HG02840 (cell line): ENCODE measurements at regions not wholly inside any gene's neighbourhood (a gene's known extent, or its start where the extent isn't known, plus 50 kb on each side); places are given as distances from the start of the nearest gene placed in this dataset.

Experiments
- ATAC-seq: cut with Tn5 transposase; IDR thresholded peaks from one replicate; pipeline ENCODE4 v1.9.1; 2021; ENCODE audit warnings: mild to moderate bottlenecking, moderate library complexity, moderate number of reproducible peaks; ENCODE audit not compliant: unreplicated experiment, low FRiP score

DNA sequence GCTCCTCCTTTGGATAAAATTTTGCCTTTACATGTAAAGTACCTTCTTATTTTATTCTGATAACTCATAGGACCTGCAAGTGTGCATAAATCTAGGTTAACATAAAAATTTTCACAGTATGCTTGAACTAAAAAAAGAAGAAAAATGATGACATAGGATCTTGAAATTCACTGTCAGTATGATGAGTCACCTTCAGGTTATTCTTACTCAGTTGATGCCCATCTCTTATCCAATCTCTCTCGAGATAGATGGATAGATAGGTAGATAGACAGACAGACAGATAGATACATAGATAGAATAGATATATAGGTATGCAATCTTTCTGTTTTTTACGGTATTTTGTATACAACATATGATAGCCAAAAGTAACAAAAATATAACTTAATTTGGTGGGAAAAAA lies 485.5 kb downstream of the NAF1 start:
- no peak for ATAC-seq

DNA sequence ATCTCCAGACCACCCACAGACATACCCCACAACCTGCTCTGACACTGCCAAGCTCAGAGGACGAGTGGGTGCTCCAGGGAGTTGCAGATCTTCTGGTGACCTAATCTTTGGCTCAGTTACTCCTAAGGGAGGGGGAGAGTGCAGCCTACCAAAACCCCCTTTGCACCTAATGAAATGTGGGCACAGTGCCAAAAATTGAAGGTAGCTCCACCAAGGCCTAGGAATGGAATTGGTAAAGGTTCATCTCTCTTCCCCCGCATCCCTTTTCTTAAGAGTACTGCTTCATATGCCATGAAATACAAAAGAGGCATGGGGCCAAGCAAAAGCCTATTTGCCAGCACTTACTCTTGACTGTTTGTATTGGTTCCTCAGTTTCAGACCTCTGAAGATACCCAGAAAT lies 491.0 kb downstream of the NAF1 start:
- no peak for ATAC-seq

DNA sequence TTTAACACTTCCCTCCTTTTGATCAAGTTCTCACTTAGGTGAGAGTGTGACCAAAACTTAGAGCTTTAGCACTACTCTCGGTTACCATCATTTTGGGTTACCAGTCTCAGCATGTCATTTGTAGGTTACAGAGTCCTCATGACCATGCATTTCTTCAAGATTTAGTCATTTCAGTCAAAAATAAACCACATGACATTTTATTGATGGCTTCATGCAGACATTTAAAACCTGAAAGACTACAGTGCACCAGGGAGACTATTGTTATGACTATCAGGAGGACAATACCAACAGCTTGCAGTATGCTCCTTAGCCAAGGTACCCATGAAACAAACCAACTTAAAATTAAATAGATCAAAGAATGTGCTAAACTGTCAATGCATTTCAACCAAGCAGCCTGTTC lies 498.1 kb upstream of the FSTL5 start:
- ATAC-seq, result no peak

DNA sequence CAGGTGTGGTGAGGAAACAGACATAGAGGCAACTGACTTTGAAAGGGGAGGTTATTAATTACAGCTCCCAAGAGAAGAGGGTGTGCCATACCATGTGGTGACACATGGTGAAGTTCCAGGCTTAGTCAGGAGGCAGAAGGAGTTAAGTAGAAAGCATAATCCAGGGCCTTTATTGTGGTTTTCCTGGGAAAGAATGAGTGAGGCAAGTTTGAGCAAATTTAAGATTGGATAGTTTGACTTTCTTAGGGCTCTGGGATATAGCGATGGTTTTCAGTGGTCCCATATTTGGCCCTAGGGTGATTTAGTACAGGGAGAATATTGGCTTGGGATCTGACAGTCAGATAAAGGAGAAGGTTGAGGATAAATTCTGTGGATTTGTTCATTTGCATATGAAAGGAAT lies 495.9 kb upstream of the FSTL5 start:
- no peak for ATAC-seq

DNA sequence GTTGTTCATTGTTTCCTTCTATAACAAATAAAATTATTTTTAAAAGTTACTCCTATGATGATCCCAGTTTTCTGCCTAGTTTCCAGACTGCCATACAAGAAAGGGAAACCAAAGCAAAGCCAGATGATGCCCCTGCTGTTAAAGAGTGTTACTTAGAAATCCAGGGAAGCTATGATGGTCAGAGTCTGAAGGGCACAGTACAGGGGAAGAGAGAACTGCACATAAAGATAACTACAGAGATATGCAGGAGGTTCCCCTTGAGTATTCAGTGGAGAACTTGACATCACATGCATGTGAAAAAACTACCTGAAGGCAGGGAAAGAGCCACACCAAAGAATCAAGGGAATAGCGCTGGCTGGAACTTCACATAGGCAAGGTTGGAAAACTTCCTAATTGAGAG lies 494.2 kb upstream of the FSTL5 start:
- ATAC-seq, result no peak

DNA sequence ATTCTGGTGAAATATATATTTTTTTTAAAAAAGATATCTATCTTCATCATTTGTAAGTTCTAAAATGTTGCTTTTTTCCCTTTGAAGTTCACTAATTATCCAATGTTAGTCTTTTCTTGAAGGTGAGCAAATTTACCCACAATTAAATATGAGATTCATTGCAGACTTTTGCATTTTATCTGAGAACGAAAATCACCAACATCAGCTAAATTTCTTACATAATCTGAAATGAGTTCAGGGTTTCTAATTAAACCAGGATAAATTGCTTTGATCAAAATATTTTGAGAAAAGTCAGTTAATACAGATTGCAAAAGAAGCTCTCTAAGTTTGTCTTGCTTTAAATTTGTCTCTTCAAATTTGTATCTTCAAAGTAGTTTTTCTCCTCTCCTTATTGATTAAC lies 486.4 kb upstream of the FSTL5 start:
- no peak for ATAC-seq

DNA sequence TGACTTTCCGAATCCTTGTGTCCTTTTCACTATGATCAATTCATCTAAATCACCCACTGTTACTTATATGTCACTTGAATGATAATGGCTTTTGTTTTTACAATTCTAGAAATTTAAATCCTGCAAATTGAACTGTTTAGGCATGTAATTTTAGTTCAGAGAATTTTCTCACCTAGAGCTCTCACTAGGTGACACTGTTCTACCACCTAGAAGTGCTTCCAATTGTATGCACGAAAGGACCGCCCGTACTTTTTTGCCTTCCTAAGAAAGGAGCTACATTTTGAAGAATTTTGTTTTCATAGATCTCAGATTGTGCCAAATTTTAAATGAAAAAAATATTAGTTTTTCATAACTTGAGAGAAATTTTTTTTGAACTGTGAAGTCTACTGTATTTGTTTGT lies 481.6 kb upstream of the FSTL5 start:
- ATAC-seq, result no peak

DNA sequence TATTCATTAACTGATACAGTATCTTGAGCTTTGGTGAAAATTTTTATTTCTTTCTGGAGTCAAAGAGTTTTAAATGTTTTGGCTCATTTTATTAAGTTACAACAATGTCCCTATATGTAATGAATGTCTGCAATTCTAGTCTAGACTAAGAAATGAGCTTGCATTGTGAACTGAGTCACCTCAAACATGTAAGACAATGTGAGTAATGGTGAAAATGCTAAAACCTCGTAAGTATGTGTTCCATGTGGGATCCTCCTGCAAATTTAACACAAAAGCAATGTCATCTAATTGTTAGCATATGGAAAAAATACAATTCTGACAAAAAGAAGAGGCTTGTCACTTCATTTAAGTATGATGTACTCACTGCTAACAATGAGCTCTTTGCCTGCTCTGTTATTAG lies 480.5 kb upstream of the FSTL5 start:
- no peak for ATAC-seq

DNA sequence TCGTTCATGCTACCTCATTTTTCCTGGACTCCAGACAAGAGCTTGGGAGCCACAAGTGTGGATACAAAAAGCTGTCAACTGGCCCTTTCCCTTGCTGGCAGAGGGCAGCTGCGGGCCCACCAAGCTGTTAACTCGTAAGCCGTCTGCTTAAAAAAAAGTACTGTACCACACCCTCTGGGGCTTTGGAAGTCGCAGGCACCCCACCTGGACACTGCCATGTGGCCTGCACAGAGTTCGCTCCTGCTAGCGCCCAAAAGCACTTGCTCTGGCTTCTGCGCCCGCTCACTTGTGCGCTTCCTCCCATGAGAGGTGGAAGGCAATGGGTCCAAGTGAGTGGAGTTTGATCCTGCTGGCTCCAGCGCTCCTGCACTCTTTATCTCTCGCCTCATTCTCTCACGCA lies 476.4 kb upstream of the FSTL5 start:
- no peak for ATAC-seq

DNA sequence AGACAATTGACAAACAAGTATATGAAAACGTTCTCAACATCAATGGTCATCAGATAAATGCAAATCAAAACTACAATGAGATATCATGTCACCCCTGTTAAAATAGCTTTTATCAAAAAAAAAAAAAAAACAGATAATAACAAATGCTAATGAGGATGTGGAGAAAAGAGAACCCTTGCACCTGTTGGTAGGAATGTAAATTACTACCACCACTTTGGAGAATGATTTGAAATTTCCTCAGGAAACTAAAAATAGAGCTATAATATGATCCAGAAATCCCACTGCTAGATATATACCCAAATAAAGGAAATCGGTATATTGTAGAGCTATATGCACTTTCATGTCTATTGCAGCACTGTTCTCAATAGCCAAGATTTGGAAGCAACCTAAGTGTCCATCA lies 470.6 kb upstream of the FSTL5 start:
- no peak for ATAC-seq

DNA sequence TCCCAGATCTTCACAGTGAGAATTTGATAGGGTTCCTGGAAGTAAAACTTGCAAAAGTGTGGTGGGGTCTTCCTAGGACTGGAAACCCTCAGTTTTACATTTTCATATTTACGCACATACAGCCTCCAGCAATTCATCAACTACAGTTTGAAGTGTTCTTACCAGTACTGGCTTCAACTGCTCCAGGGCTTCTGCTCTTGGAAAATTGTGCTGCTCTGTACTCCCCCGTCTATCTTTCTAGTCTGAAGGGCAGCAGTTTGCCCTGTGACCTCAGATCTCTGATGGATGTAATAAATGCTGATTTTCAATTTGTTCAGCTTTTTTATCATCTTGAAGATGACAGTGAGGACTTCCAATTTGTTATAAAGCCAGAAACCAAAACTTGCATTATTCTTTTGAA lies 458.9 kb upstream of the FSTL5 start:
- ATAC-seq, result no peak

DNA sequence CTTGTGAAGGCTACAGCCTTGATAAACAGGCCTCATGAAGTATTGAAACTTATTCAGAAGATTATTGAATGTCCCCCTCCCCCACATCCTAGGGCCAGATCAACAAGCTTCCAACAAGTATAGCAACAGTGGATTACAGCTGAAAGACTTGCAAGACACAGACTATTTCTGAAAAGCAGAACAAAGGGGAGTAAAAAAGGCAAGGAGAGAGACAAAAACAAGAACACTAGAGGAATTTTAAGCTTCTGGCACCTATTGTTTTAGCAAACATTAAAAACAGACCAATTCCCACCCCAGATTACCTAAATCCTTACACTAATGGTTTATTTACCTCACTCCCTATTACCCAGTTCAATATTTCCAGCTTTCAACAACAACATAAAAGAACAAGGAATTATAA lies 446.3 kb upstream of the FSTL5 start:
- ATAC-seq, result no peak

DNA sequence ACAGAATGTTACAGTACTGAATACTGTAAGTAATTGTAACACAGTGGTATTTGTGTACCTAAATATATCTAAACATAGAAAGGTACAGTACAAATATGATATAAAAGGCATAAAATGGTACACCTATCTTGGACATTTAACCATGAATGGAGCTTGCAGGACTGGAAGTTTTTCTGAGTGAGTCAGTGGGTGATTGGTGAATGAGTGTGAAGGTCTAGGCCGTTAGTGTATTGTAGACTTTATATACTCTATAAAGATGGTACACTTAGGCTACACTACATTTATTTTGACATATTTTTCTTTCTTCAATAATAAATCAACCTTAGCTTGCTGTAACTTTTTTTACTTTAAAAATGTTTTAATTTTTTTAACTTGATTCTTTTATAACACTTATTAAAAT lies 422.5 kb upstream of the FSTL5 start:
- no peak for ATAC-seq

DNA sequence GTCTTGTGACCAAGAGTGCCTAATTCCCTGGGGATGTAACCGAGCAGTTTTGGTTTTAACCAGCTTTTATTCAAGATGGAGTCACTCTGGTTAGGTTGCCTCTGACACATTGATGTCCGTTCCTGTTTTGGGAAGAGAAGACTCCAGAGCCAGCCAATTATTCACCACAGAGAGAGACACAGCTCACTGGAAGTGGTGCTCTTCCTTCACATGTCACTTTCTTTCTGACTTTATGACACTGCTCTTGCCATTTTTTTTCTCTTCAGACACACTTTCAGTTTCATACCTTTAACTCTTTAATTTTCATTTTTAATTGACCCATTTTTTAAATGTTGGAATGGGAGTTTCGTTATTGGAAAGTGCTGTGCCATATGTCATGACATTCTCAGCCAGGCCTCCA lies 418.4 kb upstream of the FSTL5 start:
- no peak for ATAC-seq

DNA sequence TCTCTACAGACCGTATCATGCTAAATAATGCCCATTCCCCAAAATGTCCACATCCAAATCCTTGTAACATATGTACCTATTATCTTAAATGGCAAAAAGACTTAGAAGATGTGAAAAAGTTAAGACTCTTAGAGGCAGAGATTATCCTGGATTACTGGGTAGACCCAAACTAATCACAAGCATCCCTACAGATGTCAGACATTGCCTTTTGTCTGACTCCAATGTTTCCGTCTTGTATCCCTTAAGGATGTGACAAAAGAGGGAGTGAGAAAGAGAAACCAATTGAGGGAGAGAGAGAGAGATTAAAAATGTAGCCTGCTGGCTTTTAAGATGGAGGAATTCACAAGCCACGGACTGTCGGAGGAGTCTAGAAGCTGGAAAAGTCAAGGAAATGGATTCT lies 401.9 kb upstream of the FSTL5 start:
- no peak for ATAC-seq

DNA sequence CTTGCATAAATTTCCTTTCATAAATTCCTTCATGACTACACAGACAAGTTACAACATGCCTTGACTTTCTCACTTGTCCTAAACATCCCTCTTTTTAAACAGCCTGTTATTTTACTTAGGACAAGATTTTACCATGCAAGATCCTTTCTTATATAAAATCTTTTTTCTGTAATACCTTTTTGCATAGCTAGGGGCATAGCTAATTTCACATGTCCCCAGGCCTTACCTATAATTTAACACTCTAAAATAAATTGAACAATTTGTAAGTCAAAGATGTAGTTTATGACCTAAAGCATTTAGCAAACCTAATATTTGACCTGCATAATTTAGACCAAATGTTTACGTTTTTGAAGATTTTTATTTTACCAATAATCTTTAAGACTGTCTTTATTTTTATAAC lies 396.3 kb upstream of the FSTL5 start:
- no peak for ATAC-seq

DNA sequence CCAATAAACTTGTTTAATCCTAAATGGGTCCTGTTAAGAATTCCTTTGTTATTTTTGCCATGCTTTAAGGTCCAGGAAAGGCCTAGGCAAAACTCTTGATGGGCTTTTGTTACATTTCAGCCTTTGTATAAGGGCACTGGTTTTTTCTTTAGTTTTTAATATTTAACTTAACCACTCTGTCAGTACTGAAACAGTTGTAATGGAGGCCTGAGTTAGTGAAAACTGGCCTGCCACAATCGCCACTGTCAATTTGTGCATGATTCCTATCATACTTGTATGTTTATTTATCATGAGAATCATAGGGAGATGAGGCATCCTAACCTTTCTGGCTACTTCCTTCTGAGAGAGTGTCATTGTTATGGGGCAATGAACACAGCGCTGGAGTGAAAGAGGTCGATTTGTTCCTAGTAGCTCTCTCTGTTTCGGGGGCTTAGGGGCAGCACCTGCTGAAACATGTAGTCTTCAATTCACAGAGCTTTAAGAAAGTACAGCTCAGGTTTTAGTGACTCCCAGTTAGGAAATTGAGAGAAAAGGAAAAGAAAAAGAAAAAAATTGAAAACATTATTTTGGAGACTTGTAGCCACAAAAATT lies 393.8 kb upstream of the FSTL5 start:
- ATAC-seq, result no peak

DNA sequence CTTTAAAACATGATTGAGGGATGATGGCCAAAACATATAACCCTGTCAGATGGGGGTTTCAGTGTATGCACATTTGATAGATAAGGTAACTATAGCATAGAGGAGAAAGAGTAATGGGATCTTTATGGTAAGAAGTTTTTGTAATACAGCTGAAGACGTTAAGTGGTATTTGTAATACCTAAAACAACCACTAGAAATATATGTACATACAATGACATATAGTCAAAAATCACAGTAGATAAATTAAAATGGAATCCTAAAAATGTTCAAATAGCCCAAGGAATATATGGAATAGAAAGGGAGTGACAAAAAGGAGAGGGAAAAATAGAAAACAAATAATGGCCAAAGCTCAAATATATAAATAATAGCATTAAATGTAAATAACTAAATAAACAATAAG lies 371.3 kb upstream of the FSTL5 start:
- ATAC-seq, result no peak

DNA sequence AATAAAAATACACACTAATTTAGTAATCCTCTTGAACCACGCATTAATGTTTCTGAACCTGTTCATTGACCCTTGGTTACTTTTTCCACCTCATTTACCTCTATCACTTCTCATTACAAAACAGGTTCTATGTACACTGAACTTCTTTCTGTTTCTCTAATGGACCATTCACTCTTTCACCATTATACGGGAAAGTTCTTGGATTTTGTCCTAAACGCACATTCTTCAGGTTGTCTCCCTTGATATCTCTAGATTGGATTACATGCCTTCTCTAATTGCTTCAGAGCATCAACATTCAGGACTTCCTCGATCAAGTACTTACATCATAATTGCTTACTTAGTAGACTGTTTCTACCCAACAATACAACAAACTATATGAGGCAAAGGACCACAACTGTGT lies 359.4 kb upstream of the FSTL5 start:
- no peak for ATAC-seq

DNA sequence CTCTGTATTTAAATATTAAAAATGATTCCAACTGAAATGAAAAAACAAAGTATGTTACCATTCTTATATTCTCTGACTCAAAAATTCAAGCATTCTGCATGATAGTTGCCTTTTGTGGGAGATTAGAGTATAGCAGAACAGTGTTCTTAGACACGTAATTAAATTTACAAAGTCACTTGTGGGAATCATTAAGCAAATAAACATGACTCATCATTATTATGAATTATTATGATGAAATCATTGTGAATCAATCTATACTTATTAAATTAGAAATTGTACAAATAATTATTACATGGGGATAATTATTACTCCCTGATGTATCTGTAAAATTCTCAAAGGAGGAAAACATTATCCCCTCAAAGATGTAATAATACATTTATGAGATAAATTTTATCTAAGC lies 358.9 kb upstream of the FSTL5 start:
- no peak for ATAC-seq

DNA sequence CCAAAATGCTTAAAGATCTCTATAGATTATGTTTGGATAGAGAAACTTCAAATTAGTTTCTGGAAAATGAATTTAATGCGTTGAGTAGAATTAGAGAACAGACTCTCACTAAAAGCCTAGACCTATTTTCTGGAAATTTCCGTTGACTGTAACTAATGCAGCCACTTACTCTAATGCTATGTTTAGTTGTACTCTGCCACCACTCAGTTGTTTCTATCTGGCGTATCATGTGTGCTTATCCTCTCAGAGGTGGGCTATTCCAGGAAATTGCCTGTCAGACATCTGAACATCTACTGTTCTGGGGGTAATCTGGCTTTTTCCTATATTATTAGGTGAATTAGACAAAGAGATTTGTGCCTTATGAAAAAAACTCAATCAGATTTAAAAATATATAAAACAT lies 347.1 kb upstream of the FSTL5 start:
- ATAC-seq, result no peak

DNA sequence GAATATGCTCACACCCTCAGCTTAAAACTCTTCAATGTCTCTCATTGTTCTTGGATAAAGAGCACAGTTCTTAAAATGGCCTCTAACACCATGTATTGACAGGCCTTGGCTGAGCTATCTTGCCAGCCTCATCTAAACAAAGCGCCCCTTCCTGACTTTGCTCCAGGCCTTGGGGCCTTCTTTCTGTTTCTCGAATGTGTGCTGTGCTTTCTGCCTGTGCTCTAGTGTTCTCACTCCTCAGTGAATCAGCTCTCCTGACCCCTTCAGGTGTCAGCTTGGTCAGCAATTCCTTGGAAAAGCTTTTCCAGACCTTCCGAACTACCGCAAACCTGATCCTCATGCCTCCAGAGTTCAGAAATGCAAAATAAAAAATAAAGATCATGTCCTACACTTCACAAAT lies 346.3 kb upstream of the FSTL5 start:
- ATAC-seq, result no peak

DNA sequence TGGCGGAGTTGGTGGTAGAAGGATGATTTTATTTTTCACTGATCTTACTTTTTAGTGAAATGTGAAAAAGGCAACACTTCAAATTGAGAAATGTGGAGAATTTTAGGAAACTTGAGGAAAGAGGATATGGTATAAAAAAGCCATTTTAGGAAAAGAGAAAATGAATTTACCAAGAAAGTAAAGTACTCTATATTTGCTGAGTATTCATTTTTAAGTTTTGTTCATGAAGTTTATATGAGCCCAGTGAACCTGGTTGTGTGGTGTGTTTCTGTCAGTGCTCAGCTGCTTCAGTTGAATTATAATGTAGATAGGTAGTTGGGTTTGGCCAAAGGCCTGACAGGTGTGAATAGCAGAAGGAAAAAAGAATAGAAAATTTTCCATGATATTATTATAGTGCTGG lies 345.5 kb upstream of the FSTL5 start:
- no peak for ATAC-seq
